SK-N-SH (cell line): ENCODE measurements at regions not wholly inside any gene's neighbourhood (a gene's known extent, or its start where the extent isn't known, plus 50 kb on each side); places are given as distances from the start of the nearest gene placed in this dataset.

Experiments
- CTCF ChIA-PET: fragments of 300-600, 350-600 bp; formaldehyde crosslinking; extraction: SDS; loops from one replicate; lab custom pipeline; 2021; lab: Yijun Ruan, JAX
- POLR2A ChIA-PET: fragments of 350-600 bp; sonication (Branson Sonifier 250); formaldehyde crosslinking; extraction: SDS; loops from one replicate; lab custom pipeline; 2020; ENCODE audit warnings: antibody characterized with exemption, inconsistent platforms; lab: Yijun Ruan, JAX
- DNase-seq: peaks from one replicate; pipeline ENCODE4 v3.0.0; 2012
- H2AFZ ChIP-seq: fragments of 200-600 bp; sonication (generic); 2 replicates; pipeline ENCODE4 v1.8.1; 2016; ENCODE audit warnings: antibody characterized with exemption, mild to moderate bottlenecking, low read depth
- H3F3A ChIP-seq: fragments of 200-600 bp; sonication (generic); replicated peaks from 2 replicates; pipeline ENCODE3; 2016; ENCODE audit warnings: antibody characterized with exemption, mild to moderate bottlenecking; ENCODE audit not compliant: insufficient read depth
- H3K27ac ChIP-seq, 2 experiments: fragments of 200-500 bp in 1 of 2; fragments of 200-600 bp in 1 of 2; sonication (Bioruptor generic) in 1 of 2; sonication (generic), shearing (Covaris generic) in 1 of 2; 2 replicates each; pipeline versions ENCODE4 v1.5.1 to v1.6.1; 2014 to 2016; ENCODE audit warnings: low read depth in 2 of 2, inconsistent platforms in 1 of 2, low read length in 1 of 2, mild to moderate bottlenecking in 1 of 2, mixed read lengths in 1 of 2
- H3K27me3 ChIP-seq: fragments of 200-600 bp; sonication (generic), shearing (Covaris generic); 2 replicates; pipeline ENCODE4 v1.6.1; 2016; ENCODE audit warnings: mixed run types; ENCODE audit not compliant: insufficient read depth
- H3K36me3 ChIP-seq, 2 experiments: fragments of 200-500 bp in 1 of 2; fragments of 200-600 bp in 1 of 2; sonication (Bioruptor generic) in 1 of 2; sonication (generic) in 1 of 2; replicated peaks in 1 of 2; 2 replicates each; pipeline versions ENCODE3 to v1.5.1; 2014 to 2016; ENCODE audit warnings: low read length in 1 of 2, mild to moderate bottlenecking in 1 of 2; ENCODE audit not compliant: insufficient read depth in 2 of 2, control insufficient read depth in 1 of 2
- H3K4me1 ChIP-seq, 2 experiments: fragments of 200-500 bp in 1 of 2; fragments of 200-600 bp in 1 of 2; sonication (Bioruptor generic) in 1 of 2; sonication (generic), shearing (Covaris generic) in 1 of 2; 2 replicates each; pipeline versions ENCODE4 v1.5.1 to v1.6.1; 2014 to 2016; ENCODE audit warnings: low read depth in 1 of 2, low read length in 1 of 2, mixed run types in 1 of 2; ENCODE audit not compliant: insufficient read depth in 2 of 2, control insufficient read depth in 1 of 2
- H3K4me2 ChIP-seq: fragments of 200-600 bp; sonication (generic), shearing (Covaris generic); 2 replicates; pipeline ENCODE4 v1.6.1; 2017; ENCODE audit warnings: mixed run types
- H3K4me3 ChIP-seq, 2 experiments: fragments of 200-500 bp in 1 of 2; fragments of 200-600 bp in 1 of 2; sonication (Bioruptor generic) in 1 of 2; sonication (generic), shearing (Covaris generic) in 1 of 2; 2 replicates each; pipeline versions ENCODE4 v1.5.1 to v1.8.1; 2014 to 2016; ENCODE audit warnings: low read depth in 2 of 2, inconsistent platforms in 1 of 2, low read length in 1 of 2, mild to moderate bottlenecking in 1 of 2, mixed read lengths in 1 of 2, moderate library complexity in 1 of 2
- H3K79me2 ChIP-seq: fragments of 200-600 bp; sonication (generic); 2 replicates; pipeline ENCODE4 v1.8.1; 2017; ENCODE audit warnings: mild to moderate bottlenecking; ENCODE audit not compliant: insufficient read depth
- H3K9ac ChIP-seq: fragments of 200-600 bp; sonication (generic); 2 replicates; pipeline ENCODE4 v1.6.1; 2017; ENCODE audit warnings: mixed run types
- H3K9me2 ChIP-seq: fragments of 200-600 bp; sonication (generic); 2 replicates; pipeline ENCODE4 v1.6.1; 2017; ENCODE audit warnings: mixed run types
- H3K9me3 ChIP-seq: fragments of 200-600 bp; sonication (generic); 2 replicates; pipeline ENCODE4 v1.6.1; 2017; ENCODE audit warnings: mixed run types, mild to moderate bottlenecking, moderate library complexity
- H4K20me1 ChIP-seq: fragments of 200-600 bp; sonication (generic); 2 replicates; pipeline ENCODE4 v1.6.1; 2017; ENCODE audit warnings: mild to moderate bottlenecking, mixed run types; ENCODE audit not compliant: insufficient read depth
- CHD2 ChIP-seq: fragments of 150-350 bp; IDR thresholded peaks from 2 replicates; pipeline ENCODE4 v1.6.1; 2018; ENCODE audit warnings: low read length; ENCODE audit not compliant: partially characterized antibody
- EZH2phosphoT487 ChIP-seq: fragments of 200-600 bp; sonication (generic); IDR thresholded peaks from 2 replicates; pipeline ENCODE4 v1.6.1; 2017; ENCODE audit warnings: low read depth, mixed run types, mild to moderate bottlenecking, antibody characterized with exemption, moderate library complexity, borderline replicate concordance
- GABPA ChIP-seq: IDR thresholded peaks from 2 replicates; pipeline ENCODE4 v1.4.0; 2012; ENCODE audit warnings: low read depth, mild to moderate bottlenecking
- JUND ChIP-seq: IDR thresholded peaks from 2 replicates; pipeline ENCODE4 v1.4.0; 2012
- MEF2A ChIP-seq: IDR thresholded peaks from 2 replicates; pipeline ENCODE4 v1.4.0; 2012; ENCODE audit warnings: low read depth, borderline replicate concordance
- NFIC ChIP-seq: IDR thresholded peaks from 2 replicates; pipeline ENCODE4 v1.4.0; 2012; ENCODE audit warnings: borderline replicate concordance
- POLR2AphosphoS5 ChIP-seq: IDR thresholded peaks from 2 replicates; pipeline ENCODE4 v1.6.1; 2012; ENCODE audit warnings: low read depth, low read length
- RAD21 ChIP-seq: IDR thresholded peaks from 2 replicates; pipeline ENCODE4 v1.6.1; 2012; ENCODE audit warnings: mild to moderate bottlenecking, low read length
- RFX5 ChIP-seq: IDR thresholded peaks from 2 replicates; pipeline ENCODE4 v1.6.1; 2012; ENCODE audit warnings: mild to moderate bottlenecking, improper control_type of control experiment, low read length
- RXRA ChIP-seq: IDR thresholded peaks from 2 replicates; pipeline ENCODE4 v1.4.0; 2012; ENCODE audit warnings: low read depth, mild to moderate bottlenecking, borderline replicate concordance
- TEAD4 ChIP-seq: IDR thresholded peaks from 2 replicates; pipeline ENCODE4 v1.4.0; 2012; ENCODE audit warnings: mild to moderate bottlenecking, borderline replicate concordance; ENCODE audit not compliant: insufficient read depth
- WGBS: methylation state at CpG from one replicate; pipeline ENCODE4 v1.1.6; 2017; ENCODE audit warnings: low lambda C conversion rate; 5-methylcytosine and 5-hydroxymethylcytosine counted together
- TF ChIP-seq, protein P1 (sequence below): IDR thresholded peaks from 2 replicates; pipeline ENCODE4 v1.4.0; 2012; ENCODE audit warnings: low read depth, borderline replicate concordance
- TF ChIP-seq, protein P2 (sequence below): IDR thresholded peaks from 2 replicates; pipeline ENCODE4; 2012
- TF ChIP-seq, protein P3 (sequence below): IDR thresholded peaks from 2 replicates; pipeline ENCODE4 v1.6.1; 2012; ENCODE audit warnings: mild to moderate bottlenecking, low read depth, low read length, moderate library complexity
- TF ChIP-seq, protein P4 (sequence below): fragments of 150-350 bp; IDR thresholded peaks from 2 replicates; pipeline ENCODE4 v1.6.1; 2016; ENCODE audit warnings: mild to moderate bottlenecking, low read depth, low read length

DNA sequence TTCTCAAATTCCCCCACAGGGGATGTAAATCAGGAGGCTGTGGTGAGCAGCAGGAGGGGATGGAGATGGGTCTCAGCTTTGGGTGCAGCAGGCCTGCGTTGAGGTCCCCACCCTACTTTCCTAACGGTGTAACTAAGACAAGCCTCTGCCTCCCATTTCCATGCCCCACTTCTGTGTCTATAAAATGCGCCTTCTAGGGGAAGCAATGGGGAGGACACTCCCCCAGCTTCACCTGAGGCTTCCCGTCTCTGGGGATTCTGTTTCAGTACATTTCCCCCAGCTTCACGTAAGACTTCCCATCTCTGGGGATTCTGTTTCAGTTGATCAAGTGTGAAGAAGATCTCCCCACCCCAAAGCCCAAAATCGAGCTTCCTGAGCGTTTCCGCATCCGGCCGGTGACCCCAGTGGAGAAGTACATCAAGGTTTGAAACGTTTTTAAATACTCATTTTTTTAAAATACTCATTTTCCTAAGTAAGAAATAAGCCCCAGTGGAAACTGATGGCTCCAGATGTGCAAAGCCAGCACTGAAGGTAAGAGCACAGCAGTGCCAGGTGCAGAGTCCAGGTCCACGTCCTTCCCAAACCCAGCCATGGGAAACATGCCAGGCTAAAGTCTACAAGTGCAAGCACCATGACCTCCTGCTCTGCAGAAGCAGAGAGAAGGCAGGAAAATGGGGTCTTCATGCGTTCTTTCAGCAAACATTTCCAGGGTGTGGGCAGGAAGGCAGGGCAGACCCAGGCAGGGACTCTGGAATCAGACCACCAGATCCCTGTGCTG, 73.1 kb downstream of the ANKRD60 start (continued):
- TF ChIP-seq MEF2A (no peak), CHD2 (no peak), RAD21 (no peak), RXRA (no peak), RFX5 (no peak)
- TF ChIP-seq, all 33 proteins: peak for 0

DNA sequence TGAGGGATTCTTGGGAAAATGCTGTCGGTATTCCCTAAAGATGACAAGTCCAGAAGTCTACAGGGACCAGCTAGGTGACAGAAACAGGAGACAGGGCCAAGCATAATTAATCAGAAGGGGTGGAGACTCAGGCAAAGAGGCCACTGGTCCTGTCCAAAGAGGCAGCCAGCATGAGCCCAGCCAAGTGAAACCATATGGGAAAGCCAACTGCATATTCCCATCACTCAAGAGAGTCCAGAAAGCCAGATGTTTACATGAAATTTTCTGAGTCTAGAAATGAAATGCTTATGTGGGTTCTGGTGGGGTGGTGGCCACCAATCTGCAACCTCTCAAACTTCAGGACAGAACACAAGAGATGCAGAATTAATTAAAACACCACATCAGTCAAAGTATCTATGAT, 74.3 kb downstream of the ANKRD60 start:
- Histone ChIP-seq H3K79me2 (no peaks in the 10 kb centered on the region), H4K20me1 (no peaks in the 10 kb centered on the region), H3K36me3 (no peaks in the 10 kb centered on the region), H3K27ac (no peak overlapping the region), H3K27me3 (no peaks in the 10 kb centered on the region; the same call in 1 of the 2 replicates), H3K9ac (no peak overlapping the region), H3K4me1 (peaks cover 0 to 11% of the 10 kb centered on the region in 2 experiments; a peak in 1 of 4 replicates), H3K9me2 (no peaks in the 10 kb centered on the region), H3F3A (no peaks in the 10 kb centered on the region), H3K4me2 (no peak overlapping the region), H2AFZ (no peak overlapping the region), H3K9me3 (no peaks in the 10 kb centered on the region), H3K4me3 (no peak overlapping the region)
- no CpG with 5 or more reads among the region's 1 CpG for WGBS
- CTCF ChIA-PET, result interaction anchor here (0.8 to 1.7 kb wide), 3 partner anchors 13 to 26 kb away, joined by 3 to 6 read pairs (median 4); no protein-coding TSS in a partner anchor
- DNase-seq, result no peak
- POLR2A ChIA-PET, result no interaction called here
- TF ChIP-seq, protein P1, sequence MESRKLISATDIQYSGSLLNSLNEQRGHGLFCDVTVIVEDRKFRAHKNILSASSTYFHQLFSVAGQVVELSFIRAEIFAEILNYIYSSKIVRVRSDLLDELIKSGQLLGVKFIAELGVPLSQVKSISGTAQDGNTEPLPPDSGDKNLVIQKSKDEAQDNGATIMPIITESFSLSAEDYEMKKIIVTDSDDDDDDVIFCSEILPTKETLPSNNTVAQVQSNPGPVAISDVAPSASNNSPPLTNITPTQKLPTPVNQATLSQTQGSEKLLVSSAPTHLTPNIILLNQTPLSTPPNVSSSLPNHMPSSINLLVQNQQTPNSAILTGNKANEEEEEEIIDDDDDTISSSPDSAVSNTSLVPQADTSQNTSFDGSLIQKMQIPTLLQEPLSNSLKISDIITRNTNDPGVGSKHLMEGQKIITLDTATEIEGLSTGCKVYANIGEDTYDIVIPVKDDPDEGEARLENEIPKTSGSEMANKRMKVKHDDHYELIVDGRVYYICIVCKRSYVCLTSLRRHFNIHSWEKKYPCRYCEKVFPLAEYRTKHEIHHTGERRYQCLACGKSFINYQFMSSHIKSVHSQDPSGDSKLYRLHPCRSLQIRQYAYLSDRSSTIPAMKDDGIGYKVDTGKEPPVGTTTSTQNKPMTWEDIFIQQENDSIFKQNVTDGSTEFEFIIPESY, result no peak
- no peak for TF ChIP-seq GABPA
- TF ChIP-seq JUND, result no peak
- no peak for TF ChIP-seq EZH2phosphoT487
- TF ChIP-seq, protein P2, sequence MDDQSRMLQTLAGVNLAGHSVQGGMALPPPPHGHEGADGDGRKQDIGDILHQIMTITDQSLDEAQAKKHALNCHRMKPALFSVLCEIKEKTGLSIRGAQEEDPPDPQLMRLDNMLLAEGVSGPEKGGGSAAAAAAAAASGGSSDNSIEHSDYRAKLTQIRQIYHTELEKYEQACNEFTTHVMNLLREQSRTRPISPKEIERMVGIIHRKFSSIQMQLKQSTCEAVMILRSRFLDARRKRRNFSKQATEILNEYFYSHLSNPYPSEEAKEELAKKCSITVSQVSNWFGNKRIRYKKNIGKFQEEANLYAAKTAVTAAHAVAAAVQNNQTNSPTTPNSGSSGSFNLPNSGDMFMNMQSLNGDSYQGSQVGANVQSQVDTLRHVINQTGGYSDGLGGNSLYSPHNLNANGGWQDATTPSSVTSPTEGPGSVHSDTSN, result no peak
- TF ChIP-seq NFIC, result no peak
- TF ChIP-seq RAD21, result no peak
- no peak for TF ChIP-seq TEAD4
- TF ChIP-seq, protein P3, sequence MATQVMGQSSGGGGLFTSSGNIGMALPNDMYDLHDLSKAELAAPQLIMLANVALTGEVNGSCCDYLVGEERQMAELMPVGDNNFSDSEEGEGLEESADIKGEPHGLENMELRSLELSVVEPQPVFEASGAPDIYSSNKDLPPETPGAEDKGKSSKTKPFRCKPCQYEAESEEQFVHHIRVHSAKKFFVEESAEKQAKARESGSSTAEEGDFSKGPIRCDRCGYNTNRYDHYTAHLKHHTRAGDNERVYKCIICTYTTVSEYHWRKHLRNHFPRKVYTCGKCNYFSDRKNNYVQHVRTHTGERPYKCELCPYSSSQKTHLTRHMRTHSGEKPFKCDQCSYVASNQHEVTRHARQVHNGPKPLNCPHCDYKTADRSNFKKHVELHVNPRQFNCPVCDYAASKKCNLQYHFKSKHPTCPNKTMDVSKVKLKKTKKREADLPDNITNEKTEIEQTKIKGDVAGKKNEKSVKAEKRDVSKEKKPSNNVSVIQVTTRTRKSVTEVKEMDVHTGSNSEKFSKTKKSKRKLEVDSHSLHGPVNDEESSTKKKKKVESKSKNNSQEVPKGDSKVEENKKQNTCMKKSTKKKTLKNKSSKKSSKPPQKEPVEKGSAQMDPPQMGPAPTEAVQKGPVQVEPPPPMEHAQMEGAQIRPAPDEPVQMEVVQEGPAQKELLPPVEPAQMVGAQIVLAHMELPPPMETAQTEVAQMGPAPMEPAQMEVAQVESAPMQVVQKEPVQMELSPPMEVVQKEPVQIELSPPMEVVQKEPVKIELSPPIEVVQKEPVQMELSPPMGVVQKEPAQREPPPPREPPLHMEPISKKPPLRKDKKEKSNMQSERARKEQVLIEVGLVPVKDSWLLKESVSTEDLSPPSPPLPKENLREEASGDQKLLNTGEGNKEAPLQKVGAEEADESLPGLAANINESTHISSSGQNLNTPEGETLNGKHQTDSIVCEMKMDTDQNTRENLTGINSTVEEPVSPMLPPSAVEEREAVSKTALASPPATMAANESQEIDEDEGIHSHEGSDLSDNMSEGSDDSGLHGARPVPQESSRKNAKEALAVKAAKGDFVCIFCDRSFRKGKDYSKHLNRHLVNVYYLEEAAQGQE, result no peak
- TF ChIP-seq, protein P4, sequence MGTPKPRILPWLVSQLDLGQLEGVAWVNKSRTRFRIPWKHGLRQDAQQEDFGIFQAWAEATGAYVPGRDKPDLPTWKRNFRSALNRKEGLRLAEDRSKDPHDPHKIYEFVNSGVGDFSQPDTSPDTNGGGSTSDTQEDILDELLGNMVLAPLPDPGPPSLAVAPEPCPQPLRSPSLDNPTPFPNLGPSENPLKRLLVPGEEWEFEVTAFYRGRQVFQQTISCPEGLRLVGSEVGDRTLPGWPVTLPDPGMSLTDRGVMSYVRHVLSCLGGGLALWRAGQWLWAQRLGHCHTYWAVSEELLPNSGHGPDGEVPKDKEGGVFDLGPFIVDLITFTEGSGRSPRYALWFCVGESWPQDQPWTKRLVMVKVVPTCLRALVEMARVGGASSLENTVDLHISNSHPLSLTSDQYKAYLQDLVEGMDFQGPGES, result no peak
- no peak for TF ChIP-seq POLR2AphosphoS5
